Neural cell (in vitro differentiated cells): ENCODE measurements at regions not wholly inside any gene's neighbourhood (a gene's known extent, or its start where the extent isn't known, plus 50 kb on each side); places are given as distances from the start of the nearest gene placed in this dataset.

Source experiments
- H2AFZ ChIP-seq: fragments of 200-600, 300-800 bp; sonication (generic), shearing (Covaris generic); 2 replicates; pipeline ENCODE4 v1.6.0; 2014; ENCODE audit warnings: low read depth, mild to moderate bottlenecking, antibody characterized with exemption, low read length, moderate library complexity
- H3F3A ChIP-seq: fragments of 200-600 bp; shearing (Covaris generic); 2 replicates; pipeline ENCODE4 v1.6.1; 2016; ENCODE audit warnings: mild to moderate bottlenecking, moderate library complexity, mixed read lengths, antibody characterized with exemption, low read length; ENCODE audit not compliant: insufficient read depth, poor library complexity, severe bottlenecking
- H3K27ac ChIP-seq: fragments of 200-600, 300-800 bp; sonication (generic), shearing (Covaris generic); 2 replicates; pipeline ENCODE4 v1.5.1; 2014; ENCODE audit warnings: mild to moderate bottlenecking, low read length, moderate library complexity
- H3K27me3 ChIP-seq: fragments of 300-800, 200-600 bp; sonication (generic), shearing (Covaris generic); 2 replicates; pipeline ENCODE4 v1.6.0; 2014; ENCODE audit warnings: mild to moderate bottlenecking, low read depth, low read length, moderate library complexity; ENCODE audit not compliant: insufficient read depth
- H3K36me3 ChIP-seq: fragments of 300-800, 200-600 bp; sonication (generic), shearing (Covaris generic); 2 replicates; pipeline ENCODE4 v1.5.1; 2014; ENCODE audit warnings: mild to moderate bottlenecking, antibody characterized with exemption, low read length, moderate library complexity; ENCODE audit not compliant: insufficient read depth
- H3K4me2 ChIP-seq: fragments of 300-800, 200-600 bp; sonication (generic), shearing (Covaris generic); 2 replicates; pipeline ENCODE4 v1.6.0; 2014; ENCODE audit warnings: mild to moderate bottlenecking, low read length
- H3K4me3 ChIP-seq: fragments of 300-800, 200-600 bp; sonication (generic), shearing (Covaris generic); 2 replicates; pipeline ENCODE4 v1.5.1; 2014; ENCODE audit warnings: mild to moderate bottlenecking, low read length, moderate library complexity
- H3K79me2 ChIP-seq: fragments of 200-600 bp; shearing (Covaris generic); replicated peaks from 2 replicates; pipeline ENCODE4 v1.6.0; 2014; ENCODE audit warnings: mild to moderate bottlenecking, low read length, moderate library complexity; ENCODE audit not compliant: insufficient read depth
- H3K9ac ChIP-seq: fragments of 300-800, 200-600 bp; sonication (generic), shearing (Covaris generic); 2 replicates; pipeline ENCODE4 v1.6.1; 2016; ENCODE audit warnings: mild to moderate bottlenecking, low read length, mixed read lengths
- H3K9me2 ChIP-seq: fragments of 200-600 bp; shearing (Covaris generic); 2 replicates; pipeline ENCODE4 v1.6.1; 2016; ENCODE audit warnings: mild to moderate bottlenecking, low read length, mixed read lengths; ENCODE audit not compliant: insufficient read depth
- H3K9me3 ChIP-seq: fragments of 200-600, 300-800 bp; sonication (generic), shearing (Covaris generic); 2 replicates; pipeline ENCODE4 v1.6.1; 2016; ENCODE audit warnings: mild to moderate bottlenecking, mixed run types, low read length, moderate library complexity, mixed read lengths
- H4K20me1 ChIP-seq: fragments of 200-600 bp; shearing (Covaris generic); 2 replicates; pipeline ENCODE4 v1.6.1; 2016; ENCODE audit warnings: mild to moderate bottlenecking, mixed run types; ENCODE audit not compliant: insufficient read depth
- CTCF ChIP-seq: fragments of 450-650 bp; IDR thresholded peaks from 2 replicates; pipeline ENCODE4 v1.5.1; 2014; ENCODE audit warnings: antibody characterized with exemption, mild to moderate bottlenecking, moderate library complexity; ENCODE audit not compliant: poor library complexity, severe bottlenecking
- EP300 ChIP-seq: fragments of 450-650 bp; conservative IDR thresholded peaks from 2 replicates; pipeline ENCODE4 v1.6.1; 2014; ENCODE audit warnings: antibody characterized with exemption, mild to moderate bottlenecking, moderate library complexity; ENCODE audit not compliant: poor library complexity, severe bottlenecking
- EZH2 ChIP-seq: fragments of 200-600, 300-800 bp; shearing (Covaris generic), sonication (generic); IDR thresholded peaks from 2 replicates; pipeline ENCODE4 v1.6.1; 2014; ENCODE audit warnings: antibody characterized with exemption, low read length, borderline replicate concordance, mild to moderate bottlenecking; ENCODE audit not compliant: insufficient read depth, poor library complexity, severe bottlenecking
- MXI1 ChIP-seq: fragments of 450-650 bp; conservative IDR thresholded peaks from 2 replicates; pipeline ENCODE4 v1.6.1; 2014; ENCODE audit warnings: antibody characterized with exemption, mild to moderate bottlenecking; ENCODE audit not compliant: poor library complexity, severe bottlenecking
- POLR2AphosphoS5 ChIP-seq: IDR thresholded peaks from 2 replicates; pipeline ENCODE4 v1.6.1; 2012
- RAD21 ChIP-seq: fragments of 450-650 bp; conservative IDR thresholded peaks from 2 replicates; pipeline ENCODE4 v1.6.1; 2014; ENCODE audit warnings: antibody characterized with exemption, mild to moderate bottlenecking, moderate library complexity
- REST ChIP-seq: IDR thresholded peaks from 2 replicates; pipeline ENCODE4 v1.6.1; 2012; ENCODE audit warnings: borderline replicate concordance
- SMC3 ChIP-seq: fragments of 450-650 bp; conservative IDR thresholded peaks from 2 replicates; pipeline ENCODE4 v1.6.1; 2014; ENCODE audit warnings: antibody characterized with exemption, mild to moderate bottlenecking, moderate library complexity; ENCODE audit not compliant: poor library complexity
- TAF1 ChIP-seq: IDR thresholded peaks from 2 replicates; pipeline ENCODE4 v1.6.1; 2012; ENCODE audit warnings: low read depth

DNA sequence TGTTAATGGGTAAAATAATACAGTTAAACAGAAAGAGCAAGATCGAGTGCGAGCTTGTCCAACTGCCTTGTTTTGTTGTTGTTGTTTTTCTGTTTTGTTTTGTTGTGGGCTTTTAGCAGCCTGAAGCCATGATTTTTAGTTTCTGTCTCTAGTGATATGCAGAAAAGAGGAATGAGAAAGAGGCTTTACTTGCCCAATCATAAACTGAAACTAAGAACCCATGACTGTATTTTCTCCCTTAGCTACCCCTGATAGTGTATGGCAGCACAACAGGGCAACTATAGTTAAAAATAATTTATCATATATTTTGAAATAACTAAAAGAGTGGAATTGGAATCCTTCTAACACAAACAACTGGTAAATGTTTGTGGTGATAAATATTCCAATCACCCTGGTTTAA, 493.9 kb downstream of the GLRX3 start:
- no peaks in the 10 kb centered on the region for H4K20me1 ChIP-seq
- no peak overlapping the region for H3K27ac ChIP-seq
- H3K4me2 ChIP-seq, result no peak overlapping the region
- no peak overlapping the region for H3K9ac ChIP-seq
- H3K9me2 ChIP-seq, result no peaks in the 10 kb centered on the region
- no peaks in the 10 kb centered on the region for H3K27me3 ChIP-seq
- no peaks in the 10 kb centered on the region for H3K9me3 ChIP-seq
- H2AFZ ChIP-seq, result no peak overlapping the region
- no peaks in the 10 kb centered on the region for H3K36me3 ChIP-seq
- no peaks in the 10 kb centered on the region for H3F3A ChIP-seq
- H3K79me2 ChIP-seq, result no peaks in the 10 kb centered on the region
- TF ChIP-seq POLR2AphosphoS5 (no peak), EP300 (no peak)
- no peak overlapping the region for H3K4me3 ChIP-seq

GRCh38 chr10:130631142-130632096, 495.2 kb downstream of the GLRX3 start:
- Histone ChIP-seq H3K27ac (no peak overlapping the region), H3K36me3 (no peaks in the 10 kb centered on the region), H2AFZ (no peak overlapping the region), H3K9me2 (no peaks in the 10 kb centered on the region), H3K9ac (no peak overlapping the region), H3K27me3 (no peaks in the 10 kb centered on the region), H3K4me3 (no peak overlapping the region), H3K79me2 (no peaks in the 10 kb centered on the region), H4K20me1 (no peaks in the 10 kb centered on the region), H3K9me3 (no peaks in the 10 kb centered on the region), H3K4me2 (no peak overlapping the region), H3F3A (no peaks in the 10 kb centered on the region)
- TF ChIP-seq REST, result no peak
- no peak for TF ChIP-seq TAF1
- TF ChIP-seq SMC3, result no peak
- no peak for TF ChIP-seq EP300

DNA sequence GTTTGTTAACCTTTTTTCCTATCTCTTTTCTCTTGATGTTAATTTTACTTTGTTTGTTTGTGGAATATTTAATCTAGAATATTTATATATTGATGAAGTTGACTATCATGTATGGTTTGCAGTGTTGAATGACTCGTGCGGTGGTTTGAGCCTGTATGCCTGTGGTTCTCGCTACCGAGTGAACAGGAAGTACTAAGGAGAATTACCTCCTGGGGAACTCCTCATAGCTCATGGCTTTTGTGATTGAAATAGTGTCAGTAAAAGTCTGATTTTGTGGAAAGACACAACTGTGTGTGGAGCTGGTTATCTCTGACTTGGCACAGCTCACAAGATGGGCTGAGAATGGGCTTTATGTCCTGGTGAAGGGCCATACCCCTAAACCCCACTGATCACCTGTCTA, 498.6 kb downstream of the GLRX3 start:
- Histone ChIP-seq H4K20me1 (no peaks in the 10 kb centered on the region), H3K27me3 (no peaks in the 10 kb centered on the region), H3K9me3 (no peaks in the 10 kb centered on the region), H3K4me2 (no peak overlapping the region), H3K27ac (no peak overlapping the region), H3K79me2 (no peaks in the 10 kb centered on the region), H3K4me3 (no peak overlapping the region), H3K36me3 (no peaks in the 10 kb centered on the region), H2AFZ (no peak overlapping the region), H3K9me2 (no peaks in the 10 kb centered on the region), H3K9ac (no peak overlapping the region), H3F3A (no peaks in the 10 kb centered on the region)
- no peak for TF ChIP-seq MXI1
- no peak for TF ChIP-seq EZH2
- no peak for TF ChIP-seq SMC3
- TF ChIP-seq TAF1, result no peak
- TF ChIP-seq POLR2AphosphoS5, result no peak
- no peak for TF ChIP-seq REST
- no peak for TF ChIP-seq RAD21
- no peak for TF ChIP-seq EP300
- TF ChIP-seq CTCF, result no peak
